Panc1 (cell line): ENCODE measurements at regions not wholly inside any gene's neighbourhood (a gene's known extent, or its start where the extent isn't known, plus 50 kb on each side); places are given as distances from the start of the nearest gene placed in this dataset.

ENCODE experiments used
- ATAC-seq: fragments of 200-7000 bp; cut with Tn5 transposase; 2 replicates; pipeline ENCODE4 v1.9.1; 2020; ENCODE audit warnings: mild to moderate bottlenecking, moderate library complexity
- BruUV-seq: library from RNA; stranded (reverse); fragments of 400-500 nt; replicated peaks from 2 replicates; lab custom pipeline; 2021; lab: Mats Ljungman, UMichigan
- CTCF ChIA-PET: fragments of 300-600 bp; sonication (Branson Sonifier 250); formaldehyde crosslinking; loops from one replicate; lab custom pipeline; 2022; ENCODE audit warnings: antibody characterized with exemption; lab: Charles Lee
- POLR2A ChIA-PET: fragments of 300-600 bp; sonication (Branson Sonifier 250); formaldehyde crosslinking; loops from one replicate; lab custom pipeline; 2022; ENCODE audit warnings: antibody characterized with exemption; lab: Charles Lee
- DNase-seq: peaks from one replicate; pipeline ENCODE4 v3.0.0-alpha.2; 2010; ENCODE audit warnings: low read depth, low spot score
- H3K27ac ChIP-seq: 2 replicates; pipeline ENCODE4 v1.5.1; 2011; ENCODE audit warnings: mild to moderate bottlenecking, low read length, inconsistent platforms
- H3K27me3 ChIP-seq: fragments of 200-500 bp; sonication (Bioruptor generic); 2 replicates; pipeline ENCODE4 v1.6.0; 2014; ENCODE audit warnings: low read length, inconsistent platforms; ENCODE audit not compliant: control insufficient read depth, insufficient read depth
- H3K36me3 ChIP-seq: fragments of 200-500 bp; sonication (Bioruptor generic); 2 replicates; pipeline ENCODE4 v1.5.1; 2014; ENCODE audit warnings: inconsistent platforms, mild to moderate bottlenecking, low read length, moderate library complexity; ENCODE audit not compliant: control insufficient read depth, insufficient read depth
- H3K4me1 ChIP-seq: 2 replicates; pipeline ENCODE4 v1.5.1; 2011; ENCODE audit warnings: inconsistent platforms, mild to moderate bottlenecking, low read length, moderate library complexity; ENCODE audit not compliant: control insufficient read depth, insufficient read depth
- H3K4me3 ChIP-seq, 2 experiments: 2 replicates each; pipeline ENCODE4 v1.5.1; 2011 to 2012; ENCODE audit warnings: low read depth in 2 of 2, low read length in 2 of 2, mild to moderate bottlenecking in 2 of 2, inconsistent platforms in 1 of 2, moderate library complexity in 1 of 2
- H3K9me3 ChIP-seq: fragments of 200-500 bp; sonication (Bioruptor generic); 2 replicates; pipeline ENCODE4 v1.5.1; 2014; ENCODE audit warnings: low read depth, mild to moderate bottlenecking, inconsistent platforms, low read length, moderate library complexity; ENCODE audit not compliant: control insufficient read depth, insufficient read depth
- POLR2AphosphoS5 ChIP-seq: IDR thresholded peaks from 2 replicates; pipeline ENCODE4 v1.6.1; 2012; ENCODE audit warnings: mild to moderate bottlenecking, low read depth, low read length, moderate library complexity
- SIN3A ChIP-seq: IDR thresholded peaks from 2 replicates; pipeline ENCODE4 v1.6.1; 2012; ENCODE audit warnings: low read depth, mild to moderate bottlenecking, low read length, moderate library complexity, borderline replicate concordance; ENCODE audit not compliant: insufficient read depth
- TCF7L2 ChIP-seq: IDR thresholded peaks from 2 replicates; pipeline ENCODE4 v1.6.1; 2011; ENCODE audit warnings: mild to moderate bottlenecking, low read depth, low read length, inconsistent platforms
- in situ Hi-C: cut with HindIII; loops from 2 replicates; pipeline ENCODE4 v1.10.0; 2016; ENCODE audit warnings: low sequenced_read_pairs, low pct_unique_long_range_greater_than_20kb
- intact Hi-C: fragments of 100-400 bp; cut with micrococcal nuclease; formaldehyde crosslinking; loops from one replicate; pipeline ENCODE4 v1.10.0; 2022; ENCODE audit not compliant: unreplicated experiment
- TF ChIP-seq, protein P1 (sequence below): fragments of 450-650 bp; IDR thresholded peaks from 2 replicates; pipeline ENCODE4 v1.5.1; 2017; ENCODE audit warnings: mild to moderate bottlenecking
- TF ChIP-seq, protein P2 (sequence below), 2 experiments: IDR thresholded peaks; 2 replicates each; pipeline ENCODE4 v1.6.1; 2011 to 2012; ENCODE audit warnings: low read depth in 2 of 2, control low read depth in 1 of 2, low read length in 1 of 2, mild to moderate bottlenecking in 1 of 2, moderate library complexity in 1 of 2; ENCODE audit not compliant: insufficient read depth in 1 of 2

DNA sequence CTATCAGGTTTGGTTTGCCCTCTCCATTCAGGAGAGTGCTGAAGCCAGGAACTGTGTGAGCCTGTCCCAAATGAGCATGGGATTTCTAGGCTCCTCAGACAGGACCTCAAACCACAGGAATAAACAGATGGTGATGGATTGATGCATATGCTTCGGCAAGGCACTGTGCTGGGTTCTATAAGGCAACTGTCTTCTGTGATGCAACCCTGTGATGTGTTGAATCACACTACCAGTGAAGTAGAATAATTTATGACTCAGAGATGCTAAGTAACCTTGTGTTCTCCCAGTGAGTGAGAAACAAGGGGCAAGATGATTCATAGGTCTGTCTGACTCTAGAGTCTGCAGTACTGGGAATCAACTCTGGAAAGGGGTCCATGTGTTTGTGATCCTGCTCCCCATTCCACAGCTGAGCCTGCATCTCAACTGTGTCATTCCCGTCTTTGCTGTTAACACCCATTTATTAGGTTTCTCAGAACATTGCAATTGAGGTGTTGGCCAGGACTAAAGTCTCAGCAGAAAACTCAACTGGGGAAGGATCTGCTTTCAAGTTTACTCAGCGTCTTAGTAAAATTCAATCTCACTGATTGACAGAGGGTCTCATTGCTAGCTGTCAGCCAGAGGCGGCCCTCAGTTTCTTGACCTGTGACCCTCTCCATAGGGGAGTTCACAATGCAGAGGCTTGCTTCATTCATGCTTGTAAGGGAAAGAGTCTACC is 510.1 kb upstream of the CFAP20DC start:
- DNase-seq (no peak), ATAC-seq (no peak)
- Histone ChIP-seq H3K36me3 (no peaks in the 10 kb centered on the region), H3K9me3 (no peaks in the 10 kb centered on the region), H3K4me3 (no peak overlapping the region), H3K27me3 (no peaks in the 10 kb centered on the region), H3K4me1 (no peaks in the 10 kb centered on the region), H3K27ac (no peak overlapping the region)
- TF ChIP-seq, protein P1, sequence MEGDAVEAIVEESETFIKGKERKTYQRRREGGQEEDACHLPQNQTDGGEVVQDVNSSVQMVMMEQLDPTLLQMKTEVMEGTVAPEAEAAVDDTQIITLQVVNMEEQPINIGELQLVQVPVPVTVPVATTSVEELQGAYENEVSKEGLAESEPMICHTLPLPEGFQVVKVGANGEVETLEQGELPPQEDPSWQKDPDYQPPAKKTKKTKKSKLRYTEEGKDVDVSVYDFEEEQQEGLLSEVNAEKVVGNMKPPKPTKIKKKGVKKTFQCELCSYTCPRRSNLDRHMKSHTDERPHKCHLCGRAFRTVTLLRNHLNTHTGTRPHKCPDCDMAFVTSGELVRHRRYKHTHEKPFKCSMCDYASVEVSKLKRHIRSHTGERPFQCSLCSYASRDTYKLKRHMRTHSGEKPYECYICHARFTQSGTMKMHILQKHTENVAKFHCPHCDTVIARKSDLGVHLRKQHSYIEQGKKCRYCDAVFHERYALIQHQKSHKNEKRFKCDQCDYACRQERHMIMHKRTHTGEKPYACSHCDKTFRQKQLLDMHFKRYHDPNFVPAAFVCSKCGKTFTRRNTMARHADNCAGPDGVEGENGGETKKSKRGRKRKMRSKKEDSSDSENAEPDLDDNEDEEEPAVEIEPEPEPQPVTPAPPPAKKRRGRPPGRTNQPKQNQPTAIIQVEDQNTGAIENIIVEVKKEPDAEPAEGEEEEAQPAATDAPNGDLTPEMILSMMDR = no peak
- TF ChIP-seq TCF7L2 (no peak), POLR2AphosphoS5 (no peak), SIN3A (no peak)
- TF ChIP-seq, protein P2, sequence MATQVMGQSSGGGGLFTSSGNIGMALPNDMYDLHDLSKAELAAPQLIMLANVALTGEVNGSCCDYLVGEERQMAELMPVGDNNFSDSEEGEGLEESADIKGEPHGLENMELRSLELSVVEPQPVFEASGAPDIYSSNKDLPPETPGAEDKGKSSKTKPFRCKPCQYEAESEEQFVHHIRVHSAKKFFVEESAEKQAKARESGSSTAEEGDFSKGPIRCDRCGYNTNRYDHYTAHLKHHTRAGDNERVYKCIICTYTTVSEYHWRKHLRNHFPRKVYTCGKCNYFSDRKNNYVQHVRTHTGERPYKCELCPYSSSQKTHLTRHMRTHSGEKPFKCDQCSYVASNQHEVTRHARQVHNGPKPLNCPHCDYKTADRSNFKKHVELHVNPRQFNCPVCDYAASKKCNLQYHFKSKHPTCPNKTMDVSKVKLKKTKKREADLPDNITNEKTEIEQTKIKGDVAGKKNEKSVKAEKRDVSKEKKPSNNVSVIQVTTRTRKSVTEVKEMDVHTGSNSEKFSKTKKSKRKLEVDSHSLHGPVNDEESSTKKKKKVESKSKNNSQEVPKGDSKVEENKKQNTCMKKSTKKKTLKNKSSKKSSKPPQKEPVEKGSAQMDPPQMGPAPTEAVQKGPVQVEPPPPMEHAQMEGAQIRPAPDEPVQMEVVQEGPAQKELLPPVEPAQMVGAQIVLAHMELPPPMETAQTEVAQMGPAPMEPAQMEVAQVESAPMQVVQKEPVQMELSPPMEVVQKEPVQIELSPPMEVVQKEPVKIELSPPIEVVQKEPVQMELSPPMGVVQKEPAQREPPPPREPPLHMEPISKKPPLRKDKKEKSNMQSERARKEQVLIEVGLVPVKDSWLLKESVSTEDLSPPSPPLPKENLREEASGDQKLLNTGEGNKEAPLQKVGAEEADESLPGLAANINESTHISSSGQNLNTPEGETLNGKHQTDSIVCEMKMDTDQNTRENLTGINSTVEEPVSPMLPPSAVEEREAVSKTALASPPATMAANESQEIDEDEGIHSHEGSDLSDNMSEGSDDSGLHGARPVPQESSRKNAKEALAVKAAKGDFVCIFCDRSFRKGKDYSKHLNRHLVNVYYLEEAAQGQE (IDR thresholded peaks at IDR 0.05; ENCODE audit: insufficient read depth in 1 of 2, low read depth in 2 of 2, low read length in 1 of 2) = no peak
- intact Hi-C loops = no loop called here
- no TSS peak for BruUV-seq
- in situ Hi-C loops = no loop called here
- CTCF ChIA-PET = no interaction called here
- POLR2A ChIA-PET = no interaction called here

DNA sequence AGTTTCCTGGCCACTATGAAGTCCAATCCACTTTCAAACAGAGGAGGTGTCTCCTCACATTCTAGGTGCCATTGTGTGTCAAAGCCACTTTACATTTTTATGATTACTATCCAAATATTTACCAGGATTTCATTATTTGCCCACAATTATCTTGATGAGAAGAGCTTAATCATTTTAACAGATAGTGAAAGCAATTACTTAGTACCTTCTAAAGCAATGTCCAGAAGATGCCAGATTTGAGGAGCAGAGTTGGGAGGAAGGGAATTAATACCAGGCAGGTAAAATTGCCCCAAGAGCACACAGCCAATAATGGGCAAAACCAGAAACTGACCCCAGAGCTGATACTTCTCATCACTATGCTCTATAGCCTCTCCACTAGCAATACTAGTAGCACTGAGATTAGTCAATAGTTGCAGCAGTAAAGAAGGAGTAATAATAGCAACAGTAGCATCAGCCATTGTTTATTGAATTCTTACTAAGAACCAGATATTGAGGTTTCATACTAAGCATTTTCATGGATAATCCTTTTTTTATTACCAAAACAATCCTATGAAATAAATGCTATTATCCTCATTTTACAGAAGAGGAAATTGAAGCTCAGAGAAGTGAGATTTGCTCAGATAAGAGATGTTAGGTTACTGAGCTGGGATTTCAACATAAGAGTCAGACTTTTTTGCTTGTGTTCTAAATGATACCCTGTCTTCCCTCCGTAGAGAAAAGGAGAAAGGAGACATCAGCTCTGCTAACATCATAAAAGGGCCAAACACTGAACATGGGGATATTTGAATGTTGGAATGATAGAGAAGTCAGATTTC is 509.3 kb upstream of the CFAP20DC start:
- CTCF ChIA-PET = no interaction called here
- BruUV-seq = no TSS peak
- no peak overlapping the region for H3K27ac ChIP-seq

More for the DNA sequence above, 509.3 kb upstream of the CFAP20DC start:
- in situ Hi-C loops (no loop called here), intact Hi-C loops (no loop called here)
- no peaks in the 10 kb centered on the region for H3K4me1 ChIP-seq
- DNase-seq (no peak), ATAC-seq (no peak)
- TF ChIP-seq, protein P1 = no peak
- TF ChIP-seq SIN3A (no peak), POLR2AphosphoS5 (no peak), TCF7L2 (no peak)
- TF ChIP-seq, protein P2 (IDR thresholded peaks at IDR 0.05; ENCODE audit: insufficient read depth in 1 of 2, low read depth in 2 of 2, low read length in 1 of 2) = no peak
- no peaks in the 10 kb centered on the region for H3K27me3 ChIP-seq
- POLR2A ChIA-PET = no interaction called here
- H3K4me3 ChIP-seq = no peak overlapping the region
- H3K9me3 ChIP-seq = no peaks in the 10 kb centered on the region
- no peaks in the 10 kb centered on the region for H3K36me3 ChIP-seq
